GM12872 (cell line): ENCODE measurements at regions not wholly inside any gene's neighbourhood (a gene's known extent, or its start where the extent isn't known, plus 50 kb on each side); places are given as distances from the start of the nearest gene placed in this dataset.

Experiments used
- TF ChIP-seq, protein P1 (sequence below): IDR thresholded peaks from 3 replicates; pipeline ENCODE4 v1.5.1; 2011; ENCODE audit warnings: low read depth, mild to moderate bottlenecking, low read length, moderate library complexity; ENCODE audit not compliant: insufficient read depth

DNA sequence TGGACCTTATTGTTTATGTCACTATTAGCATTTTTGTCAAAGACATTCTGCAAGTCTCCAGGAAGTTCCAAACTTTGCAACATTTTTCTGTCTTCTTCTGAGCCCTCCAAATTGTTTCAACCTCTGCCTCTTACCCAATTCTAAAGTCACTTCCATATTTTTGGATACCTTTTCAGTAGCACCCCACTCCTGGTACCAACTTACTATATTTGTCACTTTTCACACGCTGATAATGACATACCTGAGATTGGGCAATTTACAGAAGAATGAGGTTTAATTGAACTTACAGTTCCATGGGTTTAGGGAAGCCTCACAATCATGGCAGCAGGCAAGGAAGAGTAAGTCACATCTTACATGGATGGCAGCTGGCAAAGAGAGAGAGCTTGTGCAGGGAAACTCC, 1206.5 kb upstream of the EPHA6 start:
- TF ChIP-seq, protein P1, sequence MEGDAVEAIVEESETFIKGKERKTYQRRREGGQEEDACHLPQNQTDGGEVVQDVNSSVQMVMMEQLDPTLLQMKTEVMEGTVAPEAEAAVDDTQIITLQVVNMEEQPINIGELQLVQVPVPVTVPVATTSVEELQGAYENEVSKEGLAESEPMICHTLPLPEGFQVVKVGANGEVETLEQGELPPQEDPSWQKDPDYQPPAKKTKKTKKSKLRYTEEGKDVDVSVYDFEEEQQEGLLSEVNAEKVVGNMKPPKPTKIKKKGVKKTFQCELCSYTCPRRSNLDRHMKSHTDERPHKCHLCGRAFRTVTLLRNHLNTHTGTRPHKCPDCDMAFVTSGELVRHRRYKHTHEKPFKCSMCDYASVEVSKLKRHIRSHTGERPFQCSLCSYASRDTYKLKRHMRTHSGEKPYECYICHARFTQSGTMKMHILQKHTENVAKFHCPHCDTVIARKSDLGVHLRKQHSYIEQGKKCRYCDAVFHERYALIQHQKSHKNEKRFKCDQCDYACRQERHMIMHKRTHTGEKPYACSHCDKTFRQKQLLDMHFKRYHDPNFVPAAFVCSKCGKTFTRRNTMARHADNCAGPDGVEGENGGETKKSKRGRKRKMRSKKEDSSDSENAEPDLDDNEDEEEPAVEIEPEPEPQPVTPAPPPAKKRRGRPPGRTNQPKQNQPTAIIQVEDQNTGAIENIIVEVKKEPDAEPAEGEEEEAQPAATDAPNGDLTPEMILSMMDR, result no peak

DNA sequence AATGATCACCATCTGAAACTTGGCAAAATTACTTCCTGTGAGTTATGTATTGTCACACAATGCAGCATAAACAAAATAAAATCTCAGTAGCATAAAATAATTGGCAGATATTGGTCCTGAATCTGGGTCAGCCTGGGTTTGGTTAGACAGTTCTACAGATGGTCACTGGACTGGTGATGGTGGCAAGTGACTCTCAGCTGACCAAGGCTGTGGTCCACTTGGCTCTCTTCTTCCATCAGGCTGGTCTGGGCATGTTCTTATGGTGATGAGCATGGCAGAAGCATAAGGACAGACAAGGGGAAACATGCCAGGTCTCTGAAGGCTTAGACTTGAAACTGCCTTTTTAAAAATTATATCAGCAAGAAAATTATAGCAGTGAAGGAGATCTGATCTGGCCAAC, 1205.0 kb upstream of the EPHA6 start:
- TF ChIP-seq, protein P1, result no peak

DNA sequence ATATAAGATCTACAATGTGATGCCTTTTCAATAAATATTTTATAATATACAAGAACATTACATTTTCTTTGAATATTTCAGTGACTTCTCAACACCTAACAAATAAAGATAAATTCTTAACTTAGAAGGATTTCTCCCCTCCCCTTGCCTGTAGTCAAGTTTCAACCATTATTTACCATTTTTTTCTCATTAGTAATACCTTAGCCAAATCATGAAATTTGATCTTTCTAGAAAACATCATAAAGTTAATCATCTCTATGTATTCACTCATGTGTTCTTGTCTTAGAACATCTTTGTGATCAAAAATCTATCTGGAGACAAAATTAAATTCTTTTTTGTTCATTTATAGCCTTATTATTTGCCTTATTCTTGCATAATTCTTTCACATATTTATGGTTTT, 1201.8 kb upstream of the EPHA6 start:
- TF ChIP-seq, protein P1, result no peak

DNA sequence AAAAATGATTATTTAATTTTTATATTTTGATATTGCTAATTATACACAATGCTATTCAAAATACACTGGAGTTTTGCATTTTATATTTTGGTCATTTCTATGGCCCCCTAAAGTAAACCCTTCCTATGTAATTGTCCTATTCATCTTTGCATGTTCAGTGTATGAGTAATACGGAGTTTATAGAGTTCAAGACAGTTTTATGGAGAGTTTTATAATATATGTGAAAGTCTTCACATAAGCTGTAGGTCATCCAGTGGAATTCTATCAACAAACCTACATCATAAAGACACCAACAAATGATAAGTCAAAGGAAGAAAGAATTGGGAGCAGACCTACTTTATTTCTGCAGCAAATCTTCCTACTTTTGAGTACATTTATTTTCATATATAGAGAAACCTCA, 1200.4 kb upstream of the EPHA6 start:
- TF ChIP-seq, protein P1, result no peak

DNA sequence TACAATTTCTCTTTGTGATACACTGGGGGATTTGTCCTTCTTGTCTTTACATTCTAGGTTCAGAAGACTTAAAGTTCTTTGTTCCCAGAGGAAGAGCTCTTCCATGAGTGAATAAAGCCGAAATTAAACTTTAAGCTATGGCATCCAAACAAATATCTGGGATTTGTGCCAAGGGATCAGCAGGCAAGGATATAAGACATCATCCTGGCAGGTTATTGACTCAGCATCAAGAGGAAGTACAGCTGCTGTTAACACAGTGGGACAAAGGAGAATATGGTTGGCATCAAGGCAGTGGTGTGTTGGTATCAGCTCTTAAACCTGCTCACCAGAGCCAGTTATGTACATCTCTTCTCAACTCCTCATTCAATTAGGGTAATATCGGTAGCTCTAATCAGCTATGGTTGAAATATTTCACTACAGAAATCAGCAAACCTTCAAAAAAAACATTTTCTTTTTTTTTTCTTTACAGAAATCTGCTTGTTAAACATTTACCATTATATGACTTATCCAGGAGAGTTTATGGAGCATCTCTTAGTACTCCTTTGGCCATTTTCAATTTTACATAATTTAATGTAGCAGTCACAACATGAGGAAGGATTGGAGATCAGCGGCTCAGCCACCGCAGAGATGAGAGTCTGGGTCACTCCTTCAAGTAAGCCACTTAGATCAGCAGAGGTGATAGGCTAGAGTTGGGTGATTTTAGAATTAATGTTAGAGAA, 1198.6 kb upstream of the EPHA6 start:
- TF ChIP-seq, protein P1, result no peak

DNA sequence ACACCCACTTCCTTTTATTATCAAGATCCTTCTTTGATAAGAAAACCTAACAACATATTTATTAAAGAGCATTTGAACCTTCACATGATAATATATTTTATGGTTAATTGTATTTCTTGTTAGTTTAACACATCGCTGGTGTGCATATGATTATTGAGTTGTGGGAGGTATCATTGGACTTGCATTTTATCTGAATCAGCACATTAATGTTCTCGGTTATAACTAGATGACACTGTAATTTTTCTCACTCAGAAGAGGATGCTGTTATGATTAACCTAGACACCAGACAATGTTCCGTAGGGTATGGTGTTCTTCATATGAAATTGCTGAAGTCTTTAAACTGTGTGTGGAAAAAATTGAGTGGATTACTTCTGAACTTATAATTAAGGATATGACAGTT, 1188.3 kb upstream of the EPHA6 start:
- TF ChIP-seq, protein P1, result no peak

DNA sequence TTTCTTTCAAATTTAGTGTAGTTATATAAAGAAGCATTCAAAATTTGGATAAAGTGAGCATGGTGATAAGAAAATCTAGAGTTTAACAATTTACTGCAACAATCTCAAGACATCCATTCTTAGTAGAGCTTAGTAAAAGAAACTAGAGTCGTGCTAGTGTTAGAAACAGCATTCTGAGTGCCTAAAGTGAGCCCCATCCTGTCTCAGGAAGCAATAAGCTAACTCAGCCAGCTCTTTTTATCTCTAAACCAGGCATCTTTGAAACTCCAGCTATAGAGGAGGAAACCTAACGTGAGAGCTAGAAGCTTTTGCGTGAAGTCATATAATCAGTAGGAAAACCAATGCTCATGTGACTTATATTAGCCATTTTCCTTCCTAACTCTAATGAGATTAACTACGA, 1187.1 kb upstream of the EPHA6 start:
- TF ChIP-seq, protein P1, result no peak

DNA sequence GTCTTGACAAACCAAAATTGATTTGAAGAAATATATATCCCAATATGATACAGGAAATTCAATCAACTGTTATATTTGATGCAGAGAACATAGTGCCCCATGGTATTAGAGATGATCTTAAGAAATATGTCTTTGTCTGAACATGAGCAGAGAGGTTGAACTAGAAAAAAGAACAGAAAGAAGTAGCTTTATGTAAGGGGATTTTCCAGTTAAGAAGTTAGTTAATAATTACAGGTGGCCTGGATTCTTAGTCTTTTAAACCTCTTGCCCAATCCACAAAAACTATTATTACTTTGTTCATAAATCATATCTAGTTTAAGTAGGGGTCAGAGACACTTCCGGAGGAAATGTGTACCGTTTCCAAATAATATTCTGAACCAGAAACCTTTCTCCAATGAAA, 1186.7 kb upstream of the EPHA6 start:
- TF ChIP-seq, protein P1, result no peak
